ENCODE measurements at regions not wholly inside any gene's neighbourhood (a gene's known extent, or its start where the extent isn't known, plus 50 kb on each side); places are given as distances from the start of the nearest gene placed in this dataset.

DNA sequence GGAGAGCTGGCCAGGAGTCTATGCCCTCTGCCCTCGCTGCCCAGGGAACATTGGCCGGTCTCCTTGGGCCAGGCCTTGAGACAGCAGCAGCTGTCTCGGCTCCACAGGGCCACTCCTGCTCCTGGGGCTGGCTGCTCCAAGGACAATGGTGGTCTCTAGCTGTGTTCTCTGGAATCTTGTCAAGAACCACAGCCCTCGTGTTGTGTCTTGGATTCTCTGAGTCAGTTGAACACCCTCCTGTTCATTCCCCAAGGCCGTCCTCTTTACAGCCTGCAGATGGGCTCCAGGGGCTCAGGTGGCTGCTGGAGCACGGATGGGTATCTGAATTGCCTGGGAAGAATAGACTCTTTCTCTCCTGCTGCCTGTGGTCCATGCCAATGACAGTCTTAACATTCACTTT is 511.1 kb downstream of the GLRX3 start:
- TF ChIP-seq CTCF (IDR thresholded peaks at IDR 0.05) = no peak
- no peak for TF ChIP-seq EP300 (IDR thresholded peaks at IDR 0.05)
- no peak for TF ChIP-seq POLR2AphosphoS5 (IDR thresholded peaks at IDR 0.05)
